UCSD-AML1 (cell line): ENCODE measurements at regions not wholly inside any gene's neighbourhood (a gene's known extent, or its start where the extent isn't known, plus 50 kb on each side); places are given as distances from the start of the nearest gene placed in this dataset.
"Not testable (repeated sequence)": the region's sequence is repeated elsewhere in the genome, so short reads cannot be mapped to it uniquely, and the experiment has no call there.

Source experiments
- DNase-seq: peaks from one replicate; lab custom pipeline; 2025; ENCODE audit not compliant: unreplicated experiment; lab: John Stamatoyannopoulos, UW

GRCh38 chr4:128536746-128537145, 249.1 kb upstream of the PGRMC2 start:
- no peak for DNase-seq

GRCh38 chr4:128535510-128535909, 247.9 kb upstream of the PGRMC2 start:
- DNase-seq: not testable (repeated sequence)

DNA sequence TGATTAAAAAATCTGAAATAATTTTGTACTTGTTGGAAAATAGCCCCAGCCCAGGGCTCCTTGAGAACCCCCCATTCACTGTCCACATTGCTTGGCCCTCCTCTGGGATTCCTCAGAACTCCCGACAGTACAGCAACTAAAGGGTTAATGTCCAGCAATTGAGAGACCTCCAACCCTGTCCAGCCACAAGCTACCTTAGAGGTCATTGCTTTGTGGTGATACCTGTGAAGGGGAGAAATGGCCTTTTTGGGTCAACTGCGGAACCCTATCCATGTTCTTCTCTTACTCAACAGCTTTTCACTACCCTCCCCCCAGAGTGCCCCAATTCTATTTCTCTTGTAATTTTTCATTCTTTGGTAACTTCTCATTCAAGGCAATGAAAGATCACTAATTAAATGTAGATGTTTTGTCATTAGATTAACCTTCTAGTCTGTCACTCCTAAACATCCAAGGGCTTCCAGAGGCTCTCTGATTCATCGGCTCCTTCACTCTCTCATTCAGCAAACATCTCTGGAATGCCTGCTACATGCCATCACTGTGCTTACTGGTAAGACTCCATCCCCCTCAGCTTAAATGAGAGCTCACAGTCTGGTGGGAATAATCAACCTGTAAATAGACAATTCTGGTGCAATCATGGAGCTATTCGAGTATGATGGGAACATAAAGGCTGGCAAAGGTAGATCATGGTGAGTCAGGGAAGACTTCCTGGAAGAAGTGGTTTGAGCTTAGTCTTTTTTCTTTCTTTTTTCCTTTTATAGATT, 241.4 kb upstream of the PGRMC2 start:
- DNase-seq: no peak

- no peak for DNase-seq
These were observed 240.4 kb upstream of the PGRMC2 start for GRCh38 chr4:128527946-128528576.

DNA sequence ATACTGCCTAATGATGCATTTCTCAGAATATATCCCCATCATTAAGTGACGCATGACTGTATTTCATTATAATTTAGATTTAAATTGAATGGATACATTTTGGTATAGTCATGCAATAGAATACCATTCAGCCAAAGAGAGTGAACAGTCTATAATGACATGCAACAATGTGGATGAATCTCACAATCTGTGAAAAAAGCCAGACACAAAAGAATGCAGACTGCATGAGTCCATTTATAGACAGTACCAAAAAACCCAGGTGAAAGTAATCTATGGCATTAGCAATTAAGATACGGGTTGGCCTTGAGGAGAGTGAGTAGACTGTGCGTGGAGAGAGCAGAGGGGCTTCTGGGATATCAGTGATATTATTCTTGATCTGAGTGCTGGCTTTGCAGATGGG, 239.7 kb upstream of the PGRMC2 start:
- DNase-seq: no peak

- no peak for DNase-seq
These were observed 238.5 kb upstream of the PGRMC2 start for GRCh38 chr4:128525992-128526630.

GRCh38 chr4:128525387-128525786, 237.8 kb upstream of the PGRMC2 start:
- DNase-seq: no peak

- no peak for DNase-seq
These were observed 236.7 kb upstream of the PGRMC2 start for GRCh38 chr4:128524311-128524710.

DNA sequence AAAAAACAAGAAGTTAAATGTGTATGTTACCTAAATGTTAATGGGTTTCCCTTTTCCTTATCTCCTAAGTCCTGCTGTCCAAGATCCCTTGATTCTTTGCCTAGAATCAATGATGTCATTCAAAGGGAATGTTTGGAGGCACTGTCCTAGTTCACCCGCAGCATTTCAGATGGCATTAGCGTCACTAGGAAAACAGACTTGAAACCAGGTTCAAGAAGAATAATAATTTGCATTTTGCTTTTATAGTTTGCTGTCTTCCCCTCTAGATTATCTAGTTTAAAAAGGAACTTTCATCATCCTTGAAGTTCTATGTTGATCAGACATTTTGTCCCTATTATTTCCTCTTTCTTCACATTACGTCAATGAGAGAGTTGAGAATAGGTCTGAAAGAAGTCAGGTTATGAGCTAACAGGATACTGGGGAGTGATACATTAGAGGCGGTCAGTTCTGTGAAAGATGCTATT, 234.1 kb upstream of the PGRMC2 start:
- DNase-seq: no peak

GRCh38 chr4:128521156-128521555, 233.5 kb upstream of the PGRMC2 start:
- DNase-seq: no peak

GRCh38 chr4:128519163-128519830, 231.7 kb upstream of the PGRMC2 start:
- no peak for DNase-seq

DNA sequence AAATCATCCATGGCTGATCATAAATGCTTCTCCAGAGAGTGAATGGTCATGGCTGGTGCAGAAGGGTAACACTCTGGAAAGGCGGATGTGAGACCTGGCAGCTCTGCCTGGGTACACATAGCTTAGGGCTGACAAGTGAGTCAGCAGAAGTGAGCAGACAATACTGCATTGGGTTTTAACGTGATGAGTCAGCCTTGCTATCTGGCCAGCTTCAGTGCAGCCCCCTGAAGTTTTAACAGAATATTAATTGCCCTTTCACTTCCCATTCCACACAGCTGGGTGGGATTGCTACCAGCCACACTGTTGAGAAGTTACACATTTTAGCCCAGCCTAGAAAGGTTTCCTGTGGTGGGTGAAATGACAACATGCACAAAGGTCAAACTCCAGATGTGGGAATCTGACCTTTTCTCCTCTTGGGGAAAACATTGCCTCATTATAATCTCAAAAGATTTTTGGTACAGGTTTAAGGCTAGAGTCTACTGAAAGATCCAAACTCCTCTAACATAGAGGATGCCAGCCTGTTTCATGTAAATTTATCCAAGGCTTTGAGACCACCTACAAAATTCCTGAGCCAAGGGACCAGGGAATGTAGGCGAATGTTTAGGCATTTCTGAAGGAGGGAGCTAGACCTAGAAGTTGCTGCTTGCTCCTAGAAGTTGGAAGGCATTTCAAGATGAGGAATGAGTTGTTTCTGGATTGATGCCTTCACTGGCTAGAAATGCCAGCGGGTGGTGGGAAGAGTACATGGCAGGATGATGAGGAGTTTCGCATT, 230.3 kb upstream of the PGRMC2 start:
- DNase-seq: peak; percentile 11

GRCh38 chr4:128517096-128517738, 229.6 kb upstream of the PGRMC2 start:
- no peak for DNase-seq

- no peak for DNase-seq
These were observed 228.8 kb upstream of the PGRMC2 start for GRCh38 chr4:128516301-128516969.

- no peak for DNase-seq
These were observed 226.3 kb upstream of the PGRMC2 start for GRCh38 chr4:128513664-128514484.

DNA sequence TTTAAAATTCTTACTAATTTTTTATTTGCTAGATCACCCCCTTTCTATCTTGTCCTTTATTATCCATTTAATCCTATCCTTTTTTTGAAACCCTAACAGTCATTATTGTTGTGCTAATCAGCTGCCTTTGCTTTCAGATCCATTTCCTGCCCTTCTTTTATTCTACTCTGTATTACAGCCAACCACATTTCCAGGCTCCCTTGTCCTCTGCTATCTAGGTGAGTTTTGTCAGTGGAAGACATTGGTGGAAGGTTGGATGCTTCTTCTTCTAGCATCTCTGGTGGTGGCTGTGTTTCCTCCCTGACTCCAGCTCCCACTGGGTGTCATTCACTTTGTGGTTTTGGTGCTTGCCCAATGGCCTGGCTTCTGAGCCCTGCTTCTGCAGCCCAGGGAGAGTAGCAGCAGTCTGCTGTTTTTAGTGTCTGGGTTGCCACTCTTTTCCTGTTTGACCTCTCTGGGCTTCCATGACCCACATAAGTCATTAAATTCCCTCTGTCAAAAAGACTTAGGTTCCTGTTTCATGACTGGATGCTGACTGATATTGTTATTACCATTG, 225.2 kb upstream of the PGRMC2 start:
- DNase-seq: peak; percentile 15

- no peak for DNase-seq
These were observed 224.5 kb upstream of the PGRMC2 start for GRCh38 chr4:128512161-128512560.

DNA sequence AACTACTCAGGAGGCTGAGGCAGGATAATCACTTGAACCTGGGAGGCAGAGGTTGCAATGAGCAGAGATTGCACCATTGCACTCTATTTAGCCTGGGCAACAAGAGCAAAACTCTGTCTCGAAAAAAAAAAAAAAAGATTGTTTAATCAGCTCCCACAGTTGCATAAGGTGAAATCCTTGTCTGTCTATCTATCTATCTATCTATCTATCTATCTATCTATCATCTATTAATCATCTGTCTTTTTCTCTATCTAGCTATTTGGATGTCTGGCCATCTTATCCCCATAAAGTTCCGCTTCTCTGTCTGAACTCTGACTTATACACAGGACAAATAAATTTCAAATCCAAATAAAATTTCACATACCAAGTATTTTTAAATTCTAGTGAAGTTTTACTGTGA, 223.2 kb upstream of the PGRMC2 start:
- DNase-seq: no peak
